ENCODE measurements at regions not wholly inside any gene's neighbourhood (a gene's known extent, or its start where the extent isn't known, plus 50 kb on each side); places are given as distances from the start of the nearest gene placed in this dataset.

GRCh38 chr4:125551967-125552366 lies 237.2 kb downstream of the FAT4 start:
- DNase-seq (ENCODE audit: low read depth, low spot score) (no peak), FAIRE-seq (no peak)
- no peaks in the 10 kb centered on the region for H4K20me1 ChIP-seq (replicated peaks; ENCODE audit: control insufficient read depth, extremely low read depth, insufficient read depth, low read length)
- dilution Hi-C loops (cut with MboI; ENCODE audit: extremely low pct_ligation_motif_present, low sequenced_read_pairs): no loop called here
- no peak for TF ChIP-seq POLR2A (IDR thresholded peaks at IDR 0.05; ENCODE audit: low read depth, low read length)
- no peak for TF ChIP-seq MYC (IDR thresholded peaks at IDR 0.05; ENCODE audit: low read depth, low read length)
- TF ChIP-seq POLR2AphosphoS5 (IDR thresholded peaks at IDR 0.05; ENCODE audit: insufficient read depth, low read depth, low read length): no peak
- TF ChIP-seq CTCF (IDR thresholded peaks at IDR 0.05; ENCODE audit: extremely low read depth in 1 of 2, insufficient read depth in 1 of 2, low read depth in 1 of 2, low read length in 2 of 2): no peak
- TF ChIP-seq EZH2 (IDR thresholded peaks at IDR 0.05; ENCODE audit: borderline replicate concordance, low read depth, low read length, severe bottlenecking): no peak
- no peak for TF ChIP-seq MAX (IDR thresholded peaks at IDR 0.05; ENCODE audit: insufficient read depth, insufficient read length)
- TF ChIP-seq JUN (IDR thresholded peaks at IDR 0.05; ENCODE audit: borderline replicate concordance, insufficient read depth, insufficient read length, low read depth): no peak
- no peak for TF ChIP-seq FOS (IDR thresholded peaks at IDR 0.05; ENCODE audit: borderline replicate concordance, insufficient read depth, low read length)
- TF ChIP-seq GATA2 (IDR thresholded peaks at IDR 0.05; ENCODE audit: insufficient read depth, insufficient read length, low read depth, low read length): no peak
- no peaks in the 10 kb centered on the region for H3K36me3 ChIP-seq (ENCODE audit: control insufficient read depth in 2 of 2, extremely low read depth in 1 of 2, insufficient read depth in 2 of 2, low read length in 2 of 2)
- no peaks in the 10 kb centered on the region for H3K79me2 ChIP-seq (ENCODE audit: control insufficient read depth, insufficient read depth, low read length)
- H2AFZ ChIP-seq (ENCODE audit: low read depth, low read length): no peak overlapping the region
- no peaks in the 10 kb centered on the region for H3K9me1 ChIP-seq (replicated peaks; ENCODE audit: control insufficient read depth, extremely low read depth, insufficient read depth, low read length)
- no peak overlapping the region for H3K4me3 ChIP-seq (replicated peaks in 1 of 3; ENCODE audit: insufficient read depth in 1 of 3, low read depth in 1 of 3, low read length in 3 of 3)
- H3K27ac ChIP-seq (ENCODE audit: insufficient read depth, low read depth, low read length): no peak overlapping the region
- H3K9ac ChIP-seq (replicated peaks; ENCODE audit: extremely low read depth, insufficient read depth, low read length): no peak overlapping the region
- H3K4me2 ChIP-seq (ENCODE audit: insufficient read depth, low read length): no peak overlapping the region
- H3K4me1 ChIP-seq (ENCODE audit: control insufficient read depth, extremely low read depth, insufficient read depth, low read length): no peaks in the 10 kb centered on the region
- H3K9me3 ChIP-seq (replicated peaks; ENCODE audit: control insufficient read depth, insufficient read depth, low read length): no peaks in the 10 kb centered on the region
- intact Hi-C loops (cut with micrococcal nuclease): no loop called here
- POLR2A ChIA-PET: no interaction called here
- CTCF ChIA-PET: interaction anchor here (1.5 kb wide), 1 partner anchor 199 kb away, joined by 3 read pairs; no protein-coding TSS in a partner anchor
- no peaks in the 10 kb centered on the region for H3K27me3 ChIP-seq (ENCODE audit: control insufficient read depth in 2 of 2, insufficient read depth in 2 of 2, low read length in 2 of 2)
- no TSS peak for BruUV-seq (replicated peaks)
